GM18867 (cell line): ENCODE measurements at regions not wholly inside any gene's neighbourhood (a gene's known extent, or its start where the extent isn't known, plus 50 kb on each side); places are given as distances from the start of the nearest gene placed in this dataset.

ENCODE experiments used
- ATAC-seq: cut with Tn5 transposase; IDR thresholded peaks from one replicate; pipeline ENCODE4 v1.9.1; 2021; ENCODE audit warnings: mild to moderate bottlenecking, moderate library complexity; ENCODE audit not compliant: unreplicated experiment

- ATAC-seq = no peak
These were observed 124.2 kb upstream of the ARL4C start for GRCh38 chr2:234621120-234621519.

DNA sequence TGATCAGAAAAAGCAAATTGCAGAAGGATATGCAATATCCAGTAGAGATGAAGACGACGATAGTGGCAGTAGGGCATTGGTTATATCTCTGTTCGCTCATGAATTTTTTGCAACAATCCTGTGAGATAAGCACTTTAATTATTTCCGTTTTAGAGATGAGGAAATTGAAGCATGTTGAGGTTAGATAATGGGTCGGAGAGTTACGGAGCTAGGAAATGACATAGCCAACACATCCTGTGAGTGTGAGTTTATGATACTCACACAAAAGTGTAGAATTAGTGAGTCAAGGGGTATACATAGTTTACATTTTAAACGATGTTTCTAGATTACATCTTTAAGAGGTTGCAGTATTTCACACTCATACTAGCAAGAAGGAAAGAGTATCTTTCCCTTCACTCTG is 123.1 kb upstream of the ARL4C start:
- no peak for ATAC-seq

- no peak for ATAC-seq
These were observed 118.9 kb upstream of the ARL4C start for GRCh38 chr2:234615643-234616356.

DNA sequence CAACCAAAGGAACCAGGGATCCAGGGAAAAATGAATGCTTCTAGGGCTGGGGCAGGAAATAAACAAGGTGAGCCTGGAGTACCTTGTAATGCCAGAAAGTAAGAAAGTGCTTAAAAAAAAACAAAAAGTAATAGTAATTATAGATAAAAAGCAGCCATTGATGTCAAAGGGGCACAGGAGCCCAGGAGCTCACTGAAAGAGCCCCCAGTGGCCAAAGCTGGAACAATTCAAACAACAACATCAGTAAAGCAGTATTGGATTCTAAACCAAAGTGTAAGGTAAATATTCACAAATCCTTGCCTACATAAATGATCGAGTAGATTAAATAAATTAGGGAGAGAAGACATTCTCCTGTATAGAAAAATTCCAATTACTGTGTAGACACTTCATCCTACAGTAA is 114.3 kb upstream of the ARL4C start:
- ATAC-seq = no peak

GRCh38 chr2:234608946-234609345 is 112.1 kb upstream of the ARL4C start:
- no peak for ATAC-seq

GRCh38 chr2:234607691-234608090 is 110.8 kb upstream of the ARL4C start:
- no peak for ATAC-seq

- ATAC-seq = no peak
These were observed 110.0 kb upstream of the ARL4C start for GRCh38 chr2:234606896-234607295.

GRCh38 chr2:234603619-234604018 is 106.7 kb upstream of the ARL4C start:
- ATAC-seq = no peak

DNA sequence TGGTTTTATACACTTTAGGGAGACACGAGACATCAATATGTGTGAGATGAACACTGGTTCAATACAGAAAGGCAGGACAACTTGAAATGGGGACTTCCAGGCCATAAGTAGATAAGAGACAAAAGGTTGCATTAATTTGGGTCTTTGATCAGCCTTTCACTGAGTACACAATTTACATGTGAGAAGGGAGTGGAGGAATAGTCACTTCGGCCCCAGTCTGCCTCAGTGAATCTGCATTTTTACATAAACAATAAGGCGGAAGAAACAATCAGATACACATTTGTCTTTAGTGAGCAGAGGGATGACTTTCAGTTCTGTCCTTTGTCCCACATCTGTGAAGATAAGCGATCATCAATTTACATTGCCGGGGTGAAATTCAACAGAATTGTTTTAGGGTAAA is 104.3 kb upstream of the ARL4C start:
- ATAC-seq = no peak

DNA sequence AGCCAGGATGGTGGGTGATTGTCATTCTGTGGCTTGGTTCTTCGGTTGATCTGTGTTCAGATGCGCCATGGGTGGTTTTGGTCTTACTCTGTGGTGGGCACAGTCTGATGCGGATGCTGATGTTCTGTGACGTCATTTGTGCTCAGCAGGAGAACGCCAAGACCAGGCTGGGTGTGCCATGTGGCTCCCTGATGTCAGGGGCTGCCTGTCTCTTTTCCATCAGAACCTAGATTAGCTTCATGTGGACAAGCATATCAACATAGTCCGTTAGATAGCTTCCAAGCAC is 100.6 kb upstream of the ARL4C start:
- no peak for ATAC-seq

GRCh38 chr2:234596696-234597575 is 100.1 kb upstream of the ARL4C start:
- no peak for ATAC-seq

DNA sequence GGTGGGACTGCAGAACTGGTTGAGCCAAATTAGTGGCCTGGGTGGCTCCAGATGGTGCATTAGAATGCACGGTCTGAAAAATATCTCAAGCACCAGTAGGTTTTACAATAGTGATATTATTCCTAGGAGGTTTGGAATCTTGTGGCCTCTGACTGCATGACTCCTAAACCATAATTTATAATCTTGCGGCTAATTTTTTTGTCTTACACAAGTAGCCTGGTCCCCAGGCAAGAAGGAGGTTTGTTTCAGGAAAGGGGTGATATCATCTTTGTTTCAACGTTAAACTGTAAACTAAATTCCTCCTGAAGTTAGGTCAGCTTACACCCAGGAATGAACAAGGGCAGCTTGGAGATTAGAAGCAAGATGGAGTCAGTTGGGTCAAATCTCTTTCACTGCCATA is 98.9 kb upstream of the ARL4C start:
- ATAC-seq = no peak

DNA sequence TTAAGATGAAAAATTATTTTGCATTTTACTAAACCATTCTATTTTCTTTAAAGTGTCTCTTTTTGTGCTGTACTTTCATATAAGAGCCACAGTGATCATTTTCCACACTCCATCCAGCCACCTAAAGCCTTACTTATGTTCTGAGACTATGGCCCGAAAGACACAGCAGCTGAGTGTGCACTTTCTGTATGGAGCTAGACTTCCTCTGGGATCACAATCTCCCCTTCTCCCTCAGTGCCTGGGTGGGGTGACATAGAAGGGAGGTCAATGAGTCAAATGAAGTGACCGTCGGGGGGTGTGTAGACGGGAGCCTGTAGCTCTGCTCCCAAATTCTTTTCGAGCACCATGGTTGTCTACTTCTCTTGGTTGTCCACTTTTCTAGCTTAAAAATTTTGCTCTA is 97.8 kb upstream of the ARL4C start:
- no peak for ATAC-seq

DNA sequence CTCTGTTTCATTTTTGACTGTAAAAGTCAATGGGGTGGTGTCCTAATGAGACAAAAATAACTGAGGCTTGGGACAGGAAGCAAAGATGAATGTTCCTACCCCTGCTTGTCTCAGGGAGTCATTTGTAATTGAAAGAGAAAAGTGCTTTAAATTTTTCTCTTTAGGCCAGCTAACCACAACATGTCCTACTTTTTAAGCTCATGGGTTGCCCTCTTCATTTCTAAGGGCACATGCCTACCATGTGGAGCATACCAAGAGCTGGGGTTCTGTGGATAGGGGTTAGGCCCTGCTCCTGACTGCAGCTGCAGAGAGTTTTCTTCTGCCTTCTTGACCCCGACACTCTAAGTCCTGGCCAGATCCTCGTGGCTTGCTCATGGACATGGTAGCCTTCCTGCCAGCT is 96.8 kb upstream of the ARL4C start:
- ATAC-seq = no peak

- ATAC-seq = no peak
These were observed 95.7 kb upstream of the ARL4C start for GRCh38 chr2:234592541-234592940.

GRCh38 chr2:234590076-234590475 is 93.2 kb upstream of the ARL4C start:
- ATAC-seq = no peak

- no peak for ATAC-seq
These were observed 91.2 kb upstream of the ARL4C start for GRCh38 chr2:234588054-234588430.

DNA sequence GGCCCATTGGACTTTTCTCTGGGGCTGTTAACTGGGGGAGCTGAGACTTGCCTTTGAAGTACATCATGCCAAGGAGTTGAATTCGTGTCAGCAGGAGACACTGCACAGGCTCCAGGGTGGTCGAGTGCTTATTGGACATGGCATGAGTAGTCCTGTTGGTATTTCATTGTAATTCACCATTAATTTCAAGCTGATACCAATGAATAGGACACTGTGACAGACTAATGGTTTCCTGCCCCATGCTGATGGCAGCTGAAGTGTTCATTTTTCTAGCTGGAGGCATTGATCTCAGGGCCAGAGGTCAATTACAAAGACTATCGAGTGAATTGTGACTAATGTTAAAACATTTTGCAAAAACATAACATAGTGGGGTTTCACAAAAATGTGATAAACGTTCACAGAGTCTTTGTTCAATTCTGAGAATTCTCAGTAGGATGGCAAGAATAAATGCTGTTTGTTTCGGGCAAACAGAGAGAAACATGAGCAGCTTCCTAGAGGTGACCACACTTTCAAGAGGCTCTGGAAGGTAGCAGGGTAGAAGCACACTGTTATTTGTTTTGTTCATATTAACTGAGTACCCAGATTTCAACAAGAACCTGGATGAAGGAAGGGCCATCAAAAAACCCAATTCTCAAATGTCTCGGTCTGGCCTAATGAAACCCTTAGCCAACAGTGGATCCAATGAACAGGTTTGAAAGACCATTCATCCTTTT is 90.6 kb upstream of the ARL4C start:
- ATAC-seq = no peak

- ATAC-seq = no peak
These were observed 86.5 kb upstream of the ARL4C start for GRCh38 chr2:234583331-234583730.

- ATAC-seq = no peak
These were observed 83.8 kb upstream of the ARL4C start for GRCh38 chr2:234580686-234581085.

- no peak for ATAC-seq
These were observed 82.5 kb upstream of the ARL4C start for GRCh38 chr2:234579231-234579962.
